HepG2 (cell line): ENCODE measurements at regions not wholly inside any gene's neighbourhood (a gene's known extent, or its start where the extent isn't known, plus 50 kb on each side); places are given as distances from the start of the nearest gene placed in this dataset.

ENCODE experiments used
- ATAC-seq: fragments of 200-7000 bp; cut with Tn5 transposase; 3 replicates; pipeline ENCODE4 v1.9.1; 2020; ENCODE audit warnings: mild to moderate bottlenecking, moderate library complexity
- BruUV-seq: library from RNA; stranded (reverse); fragments of 400-500 nt; replicated peaks from 2 replicates; lab custom pipeline; 2021; lab: Mats Ljungman, UMichigan
- CTCF ChIA-PET: fragments of 300-600 bp; formaldehyde crosslinking; extraction: SDS; loops from one replicate; lab custom pipeline; 2021; ENCODE audit warnings: low total read pairs, inconsistent platforms, low intra/inter-chr PET ratio; lab: Yijun Ruan, JAX
- POLR2A ChIA-PET: fragments of 350-600 bp; sonication (Branson Sonifier 250); formaldehyde crosslinking; loops from one replicate; lab custom pipeline; 2020; ENCODE audit warnings: antibody characterized with exemption, inconsistent platforms; lab: Yijun Ruan, JAX
- DNase-seq: peaks from one replicate; pipeline ENCODE4 v3.0.0-alpha.2; 2015; ENCODE audit warnings: low spot score
- FAIRE-seq: peaks from 3 replicates; lab custom pipeline; 2011; peaks lifted over from hg19 to GRCh38; lab: Jason Lieb, UNC
- H2AFZ ChIP-seq: one replicate; pipeline ENCODE4 v1.6.1; 2011; ENCODE audit warnings: low read length, inconsistent platforms
- H3K27ac ChIP-seq: fragments of 300-600 bp; 3 replicates; pipeline ENCODE4 v1.8.0; 2011; ENCODE audit warnings: mixed run types, mild to moderate bottlenecking, mixed read lengths, low read length, inconsistent platforms; ENCODE audit not compliant: insufficient read depth; ENCODE audit errors: extremely low read length
- H3K27me3 ChIP-seq, 2 experiments: fragments of 200-600 bp in 1 of 2; 2 replicates in 1 of 2; 3 replicates in 1 of 2; pipeline versions ENCODE4 v1.6.0 to v1.8.0; 2011; ENCODE audit warnings: low read length in 2 of 2, mild to moderate bottlenecking in 2 of 2, moderate library complexity in 2 of 2, inconsistent platforms in 1 of 2; ENCODE audit not compliant: insufficient read depth in 2 of 2, control insufficient read depth in 1 of 2
- H3K36me3 ChIP-seq, 2 experiments: fragments of 200-600 bp in 1 of 2; replicated peaks in 1 of 2; 2 replicates in 1 of 2; 3 replicates in 1 of 2; pipeline versions ENCODE4 v1.5.1 to v1.8.0; 2011; ENCODE audit warnings: low read length in 2 of 2, inconsistent platforms in 1 of 2; ENCODE audit not compliant: insufficient read depth in 2 of 2, control insufficient read depth in 1 of 2
- H3K4me1 ChIP-seq: 2 replicates; pipeline ENCODE4 v1.5.1; 2012; ENCODE audit warnings: low read length, inconsistent platforms; ENCODE audit not compliant: insufficient read depth
- H3K4me2 ChIP-seq: 2 replicates; pipeline ENCODE4 v1.6.0; 2011; ENCODE audit warnings: low read depth, low read length, inconsistent platforms
- H3K4me3 ChIP-seq, 3 experiments: fragments of 200-600 bp in 1 of 3; sonication (generic), shearing (Covaris generic) in 1 of 3; replicated peaks in 1 of 3; 2 replicates each; pipeline ENCODE4 v1.5.1; 2011 to 2016; ENCODE audit warnings: low read length in 3 of 3, inconsistent platforms in 2 of 3, low read depth in 2 of 3, mild to moderate bottlenecking in 2 of 3, control low read depth in 1 of 3, mixed read lengths in 1 of 3; ENCODE audit not compliant: insufficient read depth in 1 of 3
- H3K79me2 ChIP-seq: one replicate; pipeline ENCODE4 v1.6.1; 2011; ENCODE audit warnings: low read length, inconsistent platforms; ENCODE audit not compliant: insufficient read depth
- H3K9ac ChIP-seq: 2 replicates; pipeline ENCODE4 v1.6.0; 2011; ENCODE audit warnings: mild to moderate bottlenecking, low read depth, low read length, inconsistent platforms; ENCODE audit not compliant: insufficient read depth
- H3K9me3 ChIP-seq: 2 replicates; pipeline ENCODE4 v1.5.1; 2012; ENCODE audit warnings: mild to moderate bottlenecking, low read length
- H4K20me1 ChIP-seq: 2 replicates; pipeline ENCODE4 v1.6.0; 2011; ENCODE audit warnings: inconsistent platforms, mild to moderate bottlenecking, low read length, moderate library complexity; ENCODE audit not compliant: insufficient read depth
- HNRNPLL ChIP-seq: fragments of 200-400 bp; formaldehyde crosslinking; IDR thresholded peaks from 2 replicates; pipeline ENCODE4 v1.6.1; 2017; ENCODE audit warnings: mild to moderate bottlenecking, low read depth, low read length; ENCODE audit not compliant: poor library complexity, severe bottlenecking
- KLF13 ChIP-seq: sonication (generic); formaldehyde crosslinking; IDR thresholded peaks from 2 replicates; pipeline ENCODE4 v1.4.0; 2020; ENCODE audit warnings: mild to moderate bottlenecking, missing genetic modification reagents
- KMT2B ChIP-seq: IDR thresholded peaks from 2 replicates; pipeline ENCODE4 v1.6.1; 2016; ENCODE audit warnings: missing genetic modification reagents, missing compliant biosample characterization
- MBD4 ChIP-seq: IDR thresholded peaks from 2 replicates; pipeline ENCODE4 v1.6.1; 2012; ENCODE audit warnings: low read length, inconsistent platforms, borderline replicate concordance
- SMARCE1 ChIP-seq: fragments of 450-650 bp; IDR thresholded peaks from 2 replicates; pipeline ENCODE4 v1.6.1; 2017; ENCODE audit warnings: borderline replicate concordance
- ZBED4 ChIP-seq: sonication (generic); formaldehyde crosslinking; IDR thresholded peaks from 2 replicates; pipeline ENCODE4 v1.4.0; 2020; ENCODE audit warnings: missing genetic modification reagents, borderline replicate concordance
- ZNF672 ChIP-seq: sonication (generic); formaldehyde crosslinking; IDR thresholded peaks from 2 replicates; pipeline ENCODE4 v1.8.1; 2022; ENCODE audit warnings: missing genetic modification reagents
- WGBS: methylation state at CpG from one replicate; pipeline ENCODE4 v1.1.6; 2017; ENCODE audit warnings: low lambda C conversion rate; 5-methylcytosine and 5-hydroxymethylcytosine counted together
- in situ Hi-C: cut with HindIII; loops from 2 replicates; pipeline ENCODE4 v1.10.0; 2017; ENCODE audit warnings: low pct_unique_long_range_greater_than_20kb; ENCODE audit not compliant: extremely low pct_ligation_motif_present
- intact Hi-C: fragments of 100-400 bp; cut with micrococcal nuclease; formaldehyde crosslinking; loops from one replicate; pipeline ENCODE4 v1.10.0; 2022; ENCODE audit not compliant: unreplicated experiment

GRCh38 chr10:2963889-2964631 lies 103.3 kb upstream of the PFKP start:
- no peak for ATAC-seq
- WGBS = 11% methylated on average over 3 of the region's 3 CpGs

More at GRCh38 chr10:2963889-2964631, 103.3 kb upstream of the PFKP start:
- Histone ChIP-seq H4K20me1 (no peaks in the 10 kb centered on the region), H3K4me3 (no peak overlapping the region), H3K36me3 (no peaks in the 10 kb centered on the region), H3K9ac (no peak overlapping the region), H3K4me1 (0 out of 2 replicates have a peak, but pooled peaks cover 1% of the 10 kb centered on the region), H3K27ac (no peak overlapping the region), H2AFZ (no peak overlapping the region), H3K27me3 (no peaks in the 10 kb centered on the region), H3K9me3 (no peaks in the 10 kb centered on the region), H3K79me2 (no peaks in the 10 kb centered on the region), H3K4me2 (no peak overlapping the region)
- intact Hi-C loops = no loop called here
- no TSS peak for BruUV-seq
- ChIA-PET POLR2A (no interaction called here), CTCF (no interaction called here)
- FAIRE-seq = no peak
- DNase-seq = no peak
- TF ChIP-seq SMARCE1 (no peak), ZBED4 (CRISPR knock-in tag) (no peak), MBD4 (no peak), KMT2B (CRISPR knock-in tag) (no peak), ZNF672 (CRISPR knock-in tag) (no peak), KLF13 (CRISPR knock-in tag) (no peak), HNRNPLL (no peak)
- in situ Hi-C loops = no loop called here
